HEK293 (cell line): ENCODE measurements at regions not wholly inside any gene's neighbourhood (a gene's known extent, or its start where the extent isn't known, plus 50 kb on each side); places are given as distances from the start of the nearest gene placed in this dataset.

Experiments used
- CTCF ChIA-PET: fragments of 350-600 bp; formaldehyde crosslinking; extraction: SDS; loops from one replicate; lab custom pipeline; 2021; ENCODE audit warnings: antibody characterized with exemption; lab: Yijun Ruan, JAX
- POLR2A ChIA-PET: fragments of 300-600 bp; formaldehyde crosslinking; extraction: SDS; loops from one replicate; lab custom pipeline; 2020; ENCODE audit warnings: antibody characterized with exemption, inconsistent platforms; lab: Yijun Ruan, JAX
- H3K27ac ChIP-seq: fragments of 200-500 bp; sonication (Bioruptor generic); 2 replicates; pipeline ENCODE4 v1.5.1; 2014; ENCODE audit warnings: low read depth, low read length, control low read depth, inconsistent platforms; ENCODE audit errors: extremely low read depth
- H3K36me3 ChIP-seq, 2 experiments: fragments of 200-500 bp in 1 of 2; sonication (Bioruptor generic) in 1 of 2; 1 replicate in 1 of 2; 2 replicates in 1 of 2; pipeline ENCODE4 v1.5.1; 2014 to 2017; ENCODE audit warnings: inconsistent platforms in 2 of 2, low read length in 2 of 2; ENCODE audit not compliant: control insufficient read depth in 2 of 2, insufficient read depth in 1 of 2
- H3K4me1 ChIP-seq: fragments of 200-500 bp; sonication (Bioruptor generic); 2 replicates; pipeline ENCODE4 v1.5.1; 2014; ENCODE audit warnings: mild to moderate bottlenecking, low read length, inconsistent platforms; ENCODE audit not compliant: control insufficient read depth, insufficient read depth
- H3K4me3 ChIP-seq: 2 replicates; pipeline ENCODE4 v1.5.1; 2011; ENCODE audit warnings: low read depth, mild to moderate bottlenecking, control low read depth, low read length, moderate library complexity
- H3K9me3 ChIP-seq: fragments of 200-500 bp; sonication (Bioruptor generic); 2 replicates; pipeline ENCODE4 v1.5.1; 2014; ENCODE audit warnings: low read depth, low read length, inconsistent platforms; ENCODE audit not compliant: control insufficient read depth, insufficient read depth
- IKZF3 ChIP-seq: fragments of 450-650 bp; IDR thresholded peaks from 2 replicates; pipeline ENCODE4 v1.5.0; 2018; ENCODE audit warnings: missing biosample characterization, mild to moderate bottlenecking, missing genetic modification characterization, moderate library complexity
- KLF17 ChIP-seq: fragments of 450-650 bp; formaldehyde crosslinking; IDR thresholded peaks from 2 replicates; pipeline ENCODE4 v1.5.1; 2016; ENCODE audit warnings: missing biosample characterization, missing genetic modification characterization
- SALL2 ChIP-seq: fragments of 450-650 bp; formaldehyde crosslinking; IDR thresholded peaks from 2 replicates; pipeline ENCODE4 v1.5.0; 2017; ENCODE audit warnings: missing biosample characterization, mild to moderate bottlenecking, missing genetic modification characterization, borderline replicate concordance
- TCF7L2 ChIP-seq: IDR thresholded peaks from 2 replicates; pipeline ENCODE4 v1.6.1; 2011; ENCODE audit warnings: low read depth, mild to moderate bottlenecking, inconsistent platforms, low read length, moderate library complexity, borderline replicate concordance
- ZBTB8A ChIP-seq: fragments of 450-650 bp; formaldehyde crosslinking; IDR thresholded peaks from 2 replicates; pipeline ENCODE4 v1.5.1; 2016; ENCODE audit warnings: missing biosample characterization, missing genetic modification characterization
- ZFP37 ChIP-seq: fragments of 450-650 bp; formaldehyde crosslinking; IDR thresholded peaks from 2 replicates; pipeline ENCODE4 v1.5.1; 2016; ENCODE audit warnings: missing biosample characterization, missing genetic modification characterization
- ZNF114 ChIP-seq: fragments of 450-650 bp; formaldehyde crosslinking; IDR thresholded peaks from 2 replicates; pipeline ENCODE4 v1.5.0; 2017; ENCODE audit warnings: missing biosample characterization, missing genetic modification characterization
- ZNF132 ChIP-seq: fragments of 450-650 bp; formaldehyde crosslinking; IDR thresholded peaks from 2 replicates; pipeline ENCODE4 v1.5.1; 2017; ENCODE audit warnings: missing biosample characterization, missing genetic modification characterization, borderline replicate concordance
- ZNF140 ChIP-seq: fragments of 450-650 bp; formaldehyde crosslinking; IDR thresholded peaks from 2 replicates; pipeline ENCODE4 v1.5.1; 2016; ENCODE audit warnings: missing biosample characterization, missing genetic modification characterization
- ZNF2 ChIP-seq: fragments of 450-650 bp; formaldehyde crosslinking; IDR thresholded peaks from 2 replicates; pipeline ENCODE4 v1.5.1; 2016; ENCODE audit warnings: missing biosample characterization, missing genetic modification characterization
- ZNF239 ChIP-seq: fragments of 450-650 bp; formaldehyde crosslinking; IDR thresholded peaks from 2 replicates; pipeline ENCODE4 v1.5.1; 2016; ENCODE audit warnings: missing biosample characterization, missing genetic modification characterization
- ZNF26 ChIP-seq: fragments of 450-650 bp; formaldehyde crosslinking; IDR thresholded peaks from 2 replicates; pipeline ENCODE4 v1.5.1; 2016; ENCODE audit warnings: missing biosample characterization, missing genetic modification characterization
- ZNF280C ChIP-seq: fragments of 450-650 bp; formaldehyde crosslinking; IDR thresholded peaks from 2 replicates; pipeline ENCODE4 v1.5.1; 2016; ENCODE audit warnings: missing biosample characterization, missing genetic modification characterization
- ZNF292 ChIP-seq: fragments of 450-650 bp; formaldehyde crosslinking; IDR thresholded peaks from 2 replicates; pipeline ENCODE4 v1.5.1; 2016; ENCODE audit warnings: low read depth, missing biosample characterization, missing genetic modification characterization, borderline replicate concordance
- ZNF394 ChIP-seq: fragments of 450-650 bp; formaldehyde crosslinking; IDR thresholded peaks from 2 replicates; pipeline ENCODE4 v1.5.1; 2016; ENCODE audit warnings: missing biosample characterization, missing genetic modification characterization, mild to moderate bottlenecking, moderate library complexity, borderline replicate concordance
- ZNF426 ChIP-seq: fragments of 450-650 bp; formaldehyde crosslinking; IDR thresholded peaks from 2 replicates; pipeline ENCODE4 v1.5.1; 2017; ENCODE audit warnings: missing biosample characterization, missing genetic modification characterization, mild to moderate bottlenecking, inconsistent platforms, moderate library complexity
- ZNF518A ChIP-seq: fragments of 450-650 bp; formaldehyde crosslinking; conservative IDR thresholded peaks from 2 replicates; pipeline ENCODE4 v1.5.1; 2016; ENCODE audit warnings: low read depth, missing biosample characterization, missing genetic modification characterization
- ZNF555 ChIP-seq: fragments of 450-650 bp; formaldehyde crosslinking; conservative IDR thresholded peaks from 2 replicates; pipeline ENCODE4 v1.5.1; 2017; ENCODE audit warnings: missing biosample characterization, mild to moderate bottlenecking, missing genetic modification characterization, inconsistent platforms
- ZNF580 ChIP-seq: fragments of 450-650 bp; formaldehyde crosslinking; IDR thresholded peaks from 2 replicates; pipeline ENCODE4 v1.5.1; 2016; ENCODE audit warnings: missing biosample characterization, missing genetic modification characterization
- ZNF623 ChIP-seq: fragments of 450-650 bp; formaldehyde crosslinking; IDR thresholded peaks from 2 replicates; pipeline ENCODE4 v1.5.1; 2016; ENCODE audit warnings: missing biosample characterization, missing genetic modification characterization
- ZNF654 ChIP-seq: fragments of 450-650 bp; formaldehyde crosslinking; IDR thresholded peaks from 2 replicates; pipeline ENCODE4 v1.5.1; 2016; ENCODE audit warnings: low read depth, missing biosample characterization, missing genetic modification characterization
- ZNF777 ChIP-seq: fragments of 450-650 bp; formaldehyde crosslinking; IDR thresholded peaks from 2 replicates; pipeline ENCODE4 v1.5.1; 2017; ENCODE audit warnings: missing biosample characterization, missing genetic modification characterization, borderline replicate concordance
- ZNF837 ChIP-seq: fragments of 450-650 bp; formaldehyde crosslinking; IDR thresholded peaks from 2 replicates; pipeline ENCODE4 v1.5.1; 2016; ENCODE audit warnings: missing biosample characterization, missing genetic modification characterization

- no peak for TF ChIP-seq IKZF3
- TF ChIP-seq ZNF280C, result no peak
- no peak for TF ChIP-seq ZNF26 (tag by site-specific recombination)
- TF ChIP-seq SALL2, result no peak
- TF ChIP-seq ZNF580 (tag by site-specific recombination), result no peak
- no peak for TF ChIP-seq TCF7L2
- TF ChIP-seq ZNF2, result no peak
- no peak for TF ChIP-seq ZNF777 (tag by site-specific recombination)
- TF ChIP-seq ZNF292 (tag by site-specific recombination), result no peak
- no peak for TF ChIP-seq ZFP37 (tag by site-specific recombination)
- no peak for TF ChIP-seq KLF17 (tag by site-specific recombination)
- no peak for TF ChIP-seq ZNF837
- TF ChIP-seq ZNF132 (tag by site-specific recombination), result no peak
- H3K9me3 ChIP-seq, result no peaks in the 10 kb centered on the region
- ChIA-PET CTCF (no interaction called here), POLR2A (no interaction called here)
- H3K4me3 ChIP-seq, result no peak overlapping the region
- H3K36me3 ChIP-seq, result no peaks in the 10 kb centered on the region
- H3K4me1 ChIP-seq, result no peaks in the 10 kb centered on the region
- no peak overlapping the region for H3K27ac ChIP-seq
Observed at GRCh38 chr3:80244390-80244789, 476.6 kb upstream of the ROBO1 start.

- Histone ChIP-seq H3K4me1 (no peaks in the 10 kb centered on the region), H3K4me3 (no peak overlapping the region), H3K36me3 (no peaks in the 10 kb centered on the region), H3K9me3 (no peaks in the 10 kb centered on the region), H3K27ac (no peak overlapping the region)
- POLR2A ChIA-PET, result no interaction called here
- CTCF ChIA-PET, result no interaction called here
- TF ChIP-seq ZNF654 (peak; percentile 16; the same call in 1 of the 2 replicates), ZNF518A (tag by site-specific recombination) (peak; percentile 73), ZNF623 (tag by site-specific recombination) (peak; percentile 30; the same call in 1 of the 2 replicates), ZNF394 (tag by site-specific recombination) (peak; percentile 50; the same call in 1 of the 2 replicates), ZNF426 (peak; percentile 56), ZNF140 (0 out of 2 replicates have a peak, but pooled peaks have one; percentile 32), ZBTB8A (tag by site-specific recombination) (0 out of 2 replicates have a peak, but pooled peaks have one; percentile 20), ZNF555 (peak; percentile 32), ZNF239 (no peak), ZNF114 (tag by site-specific recombination) (no peak)
Observed at GRCh38 chr3:80241791-80242190, 474.0 kb upstream of the ROBO1 start.
